Panc1 (cell line): ENCODE measurements at regions not wholly inside any gene's neighbourhood (a gene's known extent, or its start where the extent isn't known, plus 50 kb on each side); places are given as distances from the start of the nearest gene placed in this dataset.

ENCODE experiments used
- CTCF ChIP-seq: fragments of 450-650 bp; IDR thresholded peaks from 2 replicates; pipeline ENCODE4 v1.5.1; 2017; ENCODE audit warnings: mild to moderate bottlenecking
- POLR2AphosphoS5 ChIP-seq: IDR thresholded peaks from 2 replicates; pipeline ENCODE4 v1.6.1; 2012; ENCODE audit warnings: mild to moderate bottlenecking, low read depth, low read length, moderate library complexity
- REST ChIP-seq, 2 experiments: IDR thresholded peaks; 2 replicates each; pipeline ENCODE4 v1.6.1; 2011 to 2012; ENCODE audit warnings: low read depth in 2 of 2, control low read depth in 1 of 2, low read length in 1 of 2, mild to moderate bottlenecking in 1 of 2, moderate library complexity in 1 of 2; ENCODE audit not compliant: insufficient read depth in 1 of 2

- TF ChIP-seq CTCF (no peak), REST (IDR thresholded peaks at IDR 0.05; ENCODE audit: insufficient read depth in 1 of 2, low read depth in 2 of 2, low read length in 1 of 2) (no peak), POLR2AphosphoS5 (no peak)
Observed at GRCh38 chr1:48092401-48092800, 95.2 kb upstream of the TRABD2B start.
